GM13977 (cell line): ENCODE measurements at regions not wholly inside any gene's neighbourhood (a gene's known extent, or its start where the extent isn't known, plus 50 kb on each side); places are given as distances from the start of the nearest gene placed in this dataset.

Source experiments
- DNase-seq: peaks from one replicate; pipeline ENCODE4 v3.0.0; 2012; ENCODE audit warnings: low spot score
- CTCF ChIP-seq: IDR thresholded peaks from 2 replicates; pipeline ENCODE4 v1.5.1; 2012; ENCODE audit warnings: mild to moderate bottlenecking, control low read depth; ENCODE audit not compliant: insufficient read depth; ENCODE audit errors: extremely low read depth, missing control alignments
- in situ Hi-C: fragments of 300-500 bp; cut with MboI; formaldehyde crosslinking; loops from one replicate; pipeline ENCODE4 v1.12.0; 2022; ENCODE audit warnings: low sequenced_read_pairs, low pct_unique_long_range_greater_than_20kb, mixed read lengths, inconsistent platforms; ENCODE audit not compliant: unreplicated experiment

- DNase-seq: no peak
- in situ Hi-C loops: no loop called here
- no peak for TF ChIP-seq CTCF
Observed at GRCh38 chr5:24364711-24365110, 280.1 kb downstream of the CDH10 start.

- in situ Hi-C loops: no loop called here
- no peak for DNase-seq
- TF ChIP-seq CTCF: no peak
Observed at GRCh38 chr5:24365406-24365805, 279.4 kb downstream of the CDH10 start.

GRCh38 chr5:24367216-24367615 lies 277.6 kb downstream of the CDH10 start:
- in situ Hi-C loops: no loop called here
- no peak for DNase-seq
- no peak for TF ChIP-seq CTCF

GRCh38 chr5:24368115-24368514 lies 276.7 kb downstream of the CDH10 start:
- DNase-seq: no peak

GRCh38 chr5:24376210-24376609 lies 268.6 kb downstream of the CDH10 start:
- TF ChIP-seq CTCF: no peak
- no peak for DNase-seq
- in situ Hi-C loops: no loop called here

More at GRCh38 chr5:24368115-24368514, 276.7 kb downstream of the CDH10 start:
- in situ Hi-C loops: no loop called here
- TF ChIP-seq CTCF: no peak

- in situ Hi-C loops: no loop called here
- no peak for TF ChIP-seq CTCF
- no peak for DNase-seq
Observed at GRCh38 chr5:24376616-24377015, 268.2 kb downstream of the CDH10 start.
